Activated CD4-positive, alpha-beta T cell treated with anti-CD3 and anti-CD28 coated beads, Interleukin-2, amount 50 U/mL, for 1 hour (primary cell): ENCODE measurements at regions not wholly inside any gene's neighbourhood (a gene's known extent, or its start where the extent isn't known, plus 50 kb on each side); places are given as distances from the start of the nearest gene placed in this dataset.
"Not testable (repeated sequence)": the region's sequence is repeated elsewhere in the genome, so short reads cannot be mapped to it uniquely, and the experiment has no call there.

Experiments
- DNase-seq: peaks from one replicate; pipeline ENCODE4 v3.0.0-alpha.2; 2020

DNA sequence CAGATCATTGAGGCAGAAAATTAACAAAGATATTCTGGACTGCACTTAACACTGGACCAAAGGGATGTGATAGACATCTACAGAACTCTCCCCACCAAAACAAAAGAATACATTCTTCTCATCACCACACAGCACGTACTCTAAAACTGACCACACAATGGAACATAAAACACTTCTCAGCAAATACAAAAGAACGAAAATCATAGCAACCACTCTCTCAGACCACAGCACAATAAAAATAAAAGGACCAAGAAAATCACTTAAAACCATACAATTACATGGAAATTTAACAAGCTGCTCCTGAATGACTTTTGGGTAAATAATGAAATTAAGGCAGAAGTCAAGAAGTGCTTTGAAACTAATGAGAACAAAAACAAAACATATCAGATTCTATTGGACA is 254.0 kb upstream of the STXBP6 start:
- no peak for DNase-seq

GRCh38 chr14:25298238-25298637 is 248.3 kb upstream of the STXBP6 start:
- no peak for DNase-seq

- DNase-seq = not testable (repeated sequence)
Observed at GRCh38 chr14:25290154-25290553, 240.2 kb upstream of the STXBP6 start.

DNA sequence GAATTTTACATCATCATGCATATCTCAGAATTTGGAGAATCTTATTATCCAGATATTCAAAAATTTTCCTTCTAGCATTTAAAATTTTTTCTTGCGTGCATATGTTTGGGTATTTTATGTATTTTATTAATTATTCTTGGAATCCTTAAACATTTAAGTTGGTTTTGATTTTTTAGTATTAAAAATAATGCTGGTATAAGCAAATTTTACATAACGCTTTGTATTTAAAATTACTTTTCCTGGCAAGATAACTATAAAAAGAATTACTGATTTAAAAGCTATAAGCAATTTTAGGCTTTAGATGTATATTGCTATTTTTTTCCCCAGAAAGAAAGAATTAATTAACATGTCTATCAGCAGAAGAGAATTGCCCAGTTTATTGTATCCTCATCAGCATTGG is 224.6 kb upstream of the STXBP6 start:
- no peak for DNase-seq

DNA sequence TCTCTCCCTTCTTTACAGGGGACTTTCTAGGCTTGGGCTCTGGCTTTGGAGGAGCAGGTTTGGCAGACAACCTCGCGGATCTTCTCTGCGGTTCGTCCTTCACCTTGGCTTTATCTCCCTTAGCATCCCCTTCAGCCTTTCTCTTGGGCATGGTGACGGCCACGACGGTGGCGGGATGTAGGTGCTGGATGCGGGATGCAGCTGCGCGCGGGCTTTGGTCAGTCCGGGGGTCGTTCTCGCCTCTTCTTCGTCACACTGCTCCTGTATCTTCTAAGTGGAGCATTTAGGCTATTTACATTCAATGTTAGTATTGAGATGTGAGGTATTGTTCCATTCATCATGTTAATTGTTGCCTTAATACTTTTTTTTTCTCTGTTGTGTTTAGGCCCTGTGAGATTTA is 217.2 kb upstream of the STXBP6 start:
- DNase-seq = no peak

- no peak for DNase-seq
Observed at GRCh38 chr14:25259470-25259869, 209.5 kb upstream of the STXBP6 start.

DNA sequence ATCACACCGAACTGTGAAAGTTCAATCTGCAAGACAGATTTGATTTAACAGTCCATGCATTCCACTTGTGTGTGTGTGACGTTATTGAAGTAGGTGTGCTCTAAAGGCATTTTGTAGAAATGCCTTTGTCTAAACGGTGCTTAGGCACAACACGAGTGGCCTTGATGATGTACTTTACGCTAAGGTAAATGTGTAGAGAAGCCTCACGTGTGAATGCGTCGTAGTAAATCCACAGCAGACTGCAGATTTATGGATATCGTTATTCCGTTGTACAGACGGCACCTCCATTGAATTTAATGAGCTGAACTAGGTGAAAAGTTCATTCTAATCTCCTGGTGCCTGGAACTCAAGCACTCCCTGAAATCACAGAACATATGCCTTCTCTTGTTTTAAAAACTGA is 202.8 kb upstream of the STXBP6 start:
- no peak for DNase-seq

DNA sequence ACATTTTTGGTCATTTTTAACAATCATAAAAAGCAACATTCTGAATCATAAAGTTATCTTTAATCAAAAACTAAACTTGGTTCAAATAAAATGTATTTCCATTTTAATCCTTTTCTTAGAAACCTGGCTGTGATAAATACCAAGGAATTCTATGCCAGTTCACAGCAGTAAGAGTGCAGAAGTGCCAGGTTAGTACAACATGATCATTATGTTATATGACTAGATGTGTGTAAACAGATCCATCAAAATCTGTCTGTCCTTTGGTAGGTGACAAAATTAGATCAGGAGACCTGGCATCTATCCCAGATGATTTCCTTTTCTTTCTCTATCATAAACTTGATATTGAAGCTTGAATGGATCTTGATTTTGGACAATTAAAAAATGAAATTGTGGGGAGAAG is 200.6 kb upstream of the STXBP6 start:
- no peak for DNase-seq

DNA sequence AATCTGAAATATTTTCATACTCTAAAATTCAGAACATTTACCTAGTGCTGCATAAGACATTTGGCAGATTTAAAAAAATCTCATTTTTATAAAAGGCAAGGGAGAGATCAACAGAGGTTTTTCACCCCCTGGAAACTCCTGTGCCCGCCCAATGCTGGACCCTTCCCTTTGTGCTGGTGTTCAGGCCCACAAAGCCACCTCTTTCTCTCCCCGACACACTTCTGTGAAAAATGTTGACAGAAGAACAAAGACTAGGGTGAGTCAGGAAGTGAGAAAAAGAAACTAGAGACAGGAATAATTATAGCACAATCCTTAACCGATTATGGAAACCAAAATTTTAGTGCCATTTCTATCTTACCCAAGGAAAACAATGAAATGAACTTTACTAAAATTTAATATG is 197.7 kb upstream of the STXBP6 start:
- DNase-seq = no peak

- no peak for DNase-seq
Observed at GRCh38 chr14:25246751-25247150, 196.8 kb upstream of the STXBP6 start.

GRCh38 chr14:25239170-25239569 is 189.2 kb upstream of the STXBP6 start:
- no peak for DNase-seq

- no peak for DNase-seq
Observed at GRCh38 chr14:25237845-25238244, 187.9 kb upstream of the STXBP6 start.

DNA sequence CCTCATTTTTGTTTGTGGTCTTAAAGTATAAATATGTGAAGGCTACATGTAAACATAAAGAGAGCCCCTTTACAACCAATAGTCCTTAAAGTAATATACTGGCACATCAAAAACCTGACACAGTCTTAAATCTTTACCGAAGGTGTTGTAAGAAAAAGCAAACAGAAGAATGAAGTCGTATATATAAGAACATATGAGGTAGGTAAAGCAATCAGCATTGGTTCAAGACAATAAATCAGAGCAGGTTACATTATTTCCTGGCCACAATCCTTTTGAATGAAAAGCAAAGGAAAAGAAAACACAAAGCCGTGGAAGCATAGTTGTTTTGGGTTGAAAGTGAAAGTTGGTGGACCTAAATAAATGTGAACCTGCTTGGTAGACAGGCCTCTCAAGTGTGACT is 183.7 kb upstream of the STXBP6 start:
- DNase-seq = no peak

DNA sequence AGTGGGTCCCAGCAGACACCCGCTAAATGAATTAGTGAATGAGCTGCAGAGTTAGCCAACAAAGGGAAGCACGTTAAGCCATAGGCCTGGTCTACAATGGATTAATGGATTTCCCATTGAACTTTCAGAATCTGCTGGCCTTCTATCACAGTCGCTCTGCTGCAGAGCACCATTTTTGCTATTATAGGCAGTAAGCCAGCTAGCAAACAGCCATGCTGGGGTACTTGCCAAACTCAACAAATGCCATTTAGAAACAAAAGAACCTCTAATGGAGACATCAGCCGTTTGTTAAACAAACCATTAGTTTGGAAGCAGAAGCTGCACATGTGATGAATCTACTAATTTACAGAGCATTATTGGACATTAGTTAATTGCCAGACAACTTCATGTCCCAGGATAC is 181.1 kb upstream of the STXBP6 start:
- no peak for DNase-seq

GRCh38 chr14:25226214-25226613 is 176.3 kb upstream of the STXBP6 start:
- DNase-seq = no peak

- no peak for DNase-seq
Observed at GRCh38 chr14:25222256-25222655, 172.3 kb upstream of the STXBP6 start.

DNA sequence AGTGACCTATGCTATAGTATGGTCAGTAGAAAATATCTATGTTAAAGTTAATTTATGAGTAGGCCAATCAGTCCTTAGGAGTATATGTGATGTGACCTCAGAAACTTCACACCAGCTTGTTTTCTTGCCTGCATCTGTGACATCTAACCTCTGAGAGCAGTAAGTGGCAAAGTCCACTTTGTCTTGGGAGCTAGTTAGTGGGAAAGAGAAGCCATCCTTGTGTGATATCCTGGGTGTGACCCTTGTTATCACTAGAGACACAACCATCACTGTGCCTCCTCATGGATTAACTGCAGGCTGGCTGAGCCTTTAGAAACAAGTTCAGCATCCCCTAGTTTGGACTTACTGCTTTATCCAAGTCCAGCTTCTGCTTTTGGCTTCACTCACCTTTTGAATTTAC is 170.6 kb upstream of the STXBP6 start:
- DNase-seq = no peak

GRCh38 chr14:25215607-25216006 is 165.7 kb upstream of the STXBP6 start:
- DNase-seq = no peak

DNA sequence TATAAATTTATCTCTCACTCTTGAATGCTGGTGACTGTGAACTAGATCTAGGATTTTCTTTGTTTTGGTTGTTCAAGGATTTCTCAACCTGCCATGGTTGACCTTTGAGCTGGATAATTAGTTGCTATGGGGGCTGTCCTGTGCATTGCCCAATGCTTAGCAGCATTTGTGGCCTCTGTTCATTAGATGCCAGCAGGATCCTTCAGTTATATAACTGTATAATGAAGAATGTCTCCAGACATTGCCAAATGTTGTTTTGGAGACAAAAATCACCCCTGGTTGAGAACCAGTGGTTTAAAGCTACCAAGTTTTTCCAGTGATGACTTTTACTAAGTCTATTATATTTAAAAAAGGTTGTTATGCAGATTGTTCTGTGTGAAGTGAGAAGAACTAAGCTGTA is 147.9 kb upstream of the STXBP6 start:
- DNase-seq = no peak

DNA sequence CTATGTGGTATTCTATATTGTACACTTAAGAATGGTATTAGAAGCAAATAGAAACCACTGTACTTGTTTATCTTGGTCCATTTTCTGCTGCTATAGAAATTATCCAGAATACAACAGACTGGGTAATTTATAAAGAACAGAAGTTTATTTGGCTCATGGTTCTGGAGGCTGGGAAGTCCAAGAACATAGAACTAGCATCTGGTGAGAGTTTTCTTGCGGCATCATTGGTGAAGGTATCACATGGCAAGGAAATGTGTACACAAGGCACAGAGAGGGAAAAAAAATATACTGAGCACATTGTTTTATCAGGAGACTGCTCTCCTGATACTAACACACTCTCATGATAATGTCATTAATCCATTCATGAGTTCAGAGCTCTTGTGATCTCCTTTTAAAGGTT is 130.3 kb upstream of the STXBP6 start:
- DNase-seq = no peak

GRCh38 chr14:25178255-25178654 is 128.3 kb upstream of the STXBP6 start:
- DNase-seq = no peak

- no peak for DNase-seq
Observed at GRCh38 chr14:25150934-25151790, 101.2 kb upstream of the STXBP6 start.

DNA sequence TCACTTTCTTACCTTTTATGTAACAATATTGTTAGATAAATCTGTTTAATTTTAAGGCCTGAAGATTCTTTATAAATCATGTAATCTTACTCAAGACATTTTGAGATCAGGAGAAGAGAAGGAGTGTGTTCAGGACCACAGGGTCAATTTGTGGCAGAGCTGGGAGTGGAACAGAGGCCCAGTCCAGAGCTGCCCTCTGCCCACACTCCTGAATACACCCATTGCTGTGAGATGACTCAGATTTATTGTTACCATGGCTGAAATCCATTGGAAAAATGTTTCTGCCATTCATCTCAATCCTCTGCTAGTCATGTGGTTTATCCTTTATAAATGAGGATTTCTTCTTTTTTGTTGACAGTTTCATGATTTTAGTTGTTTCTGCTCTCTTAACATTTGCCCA is 100.5 kb upstream of the STXBP6 start:
- no peak for DNase-seq

DNA sequence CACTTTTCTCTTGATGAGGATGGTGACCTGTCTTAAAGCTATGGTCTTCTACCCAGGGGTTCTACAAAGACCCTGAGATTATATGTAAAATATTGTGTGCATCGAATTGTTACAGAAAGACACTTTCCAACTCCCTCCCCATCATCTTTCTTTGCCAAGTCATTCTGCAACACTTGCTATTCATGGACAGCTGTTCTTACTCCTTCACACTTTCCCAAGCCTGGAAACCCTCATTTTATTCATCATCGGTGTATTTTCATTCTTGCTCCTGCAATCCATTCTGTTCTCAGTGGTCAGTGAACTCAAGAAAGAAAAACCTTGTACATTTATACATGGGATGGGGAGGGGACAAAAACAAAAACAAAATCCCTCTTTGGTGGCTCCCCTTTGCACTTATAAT is 90.5 kb upstream of the STXBP6 start:
- no peak for DNase-seq

DNA sequence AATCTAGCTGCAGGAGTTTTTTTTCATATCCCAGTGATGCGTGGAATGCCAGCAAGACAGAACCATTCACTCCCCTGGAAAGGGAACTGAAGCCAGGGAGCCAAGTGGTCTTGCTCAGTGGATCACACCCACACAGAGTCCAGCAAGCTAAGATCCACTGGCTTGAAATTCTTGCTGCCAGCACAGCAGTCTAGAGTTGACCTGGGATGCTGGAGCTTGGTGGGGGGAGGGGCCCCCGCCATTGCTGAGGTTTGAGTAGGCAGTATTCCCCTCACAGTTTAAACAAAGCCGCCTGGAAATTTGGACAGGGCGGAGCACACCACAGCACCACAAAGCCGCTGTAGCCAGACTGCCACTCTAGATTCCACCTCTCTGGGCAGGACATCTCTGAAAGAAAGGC is 86.9 kb upstream of the STXBP6 start:
- DNase-seq = no peak
